CD4-positive, alpha-beta T cell treated with Interleukin-2 at 100 ng/mL for 4 hours (primary cell): ENCODE measurements at regions not wholly inside any gene's neighbourhood (a gene's known extent, or its start where the extent isn't known, plus 50 kb on each side); places are given as distances from the start of the nearest gene placed in this dataset.

ENCODE experiments used
- DNase-seq: peaks from one replicate; pipeline ENCODE4 v3.0.0-alpha.2; 2020; ENCODE audit warnings: low spot score

- no peak for DNase-seq
These were observed 312.4 kb upstream of the RTL1 start for GRCh38 chr14:101215927-101216326.

GRCh38 chr14:101216366-101217079, 313.0 kb upstream of the RTL1 start:
- DNase-seq, result no peak

- DNase-seq, result no peak
These were observed 313.6 kb upstream of the RTL1 start for GRCh38 chr14:101217080-101217463.

- DNase-seq, result no peak
These were observed 314.3 kb upstream of the RTL1 start for GRCh38 chr14:101217616-101218371.

- no peak for DNase-seq
These were observed 316.6 kb upstream of the RTL1 start for GRCh38 chr14:101219896-101220703.

GRCh38 chr14:101220921-101221510, 317.5 kb upstream of the RTL1 start:
- no peak for DNase-seq

- DNase-seq, result no peak
These were observed 318.1 kb upstream of the RTL1 start for GRCh38 chr14:101221549-101222160.

- DNase-seq, result no peak
These were observed 319.0 kb upstream of the RTL1 start for GRCh38 chr14:101222362-101223070.

- no peak for DNase-seq
These were observed 319.6 kb upstream of the RTL1 start for GRCh38 chr14:101223127-101223526.

GRCh38 chr14:101223561-101224162, 320.1 kb upstream of the RTL1 start:
- no peak for DNase-seq

GRCh38 chr14:101224356-101225156, 321.0 kb upstream of the RTL1 start:
- no peak for DNase-seq

- no peak for DNase-seq
These were observed 321.9 kb upstream of the RTL1 start for GRCh38 chr14:101225157-101226152.

- DNase-seq, result no peak
These were observed 322.7 kb upstream of the RTL1 start for GRCh38 chr14:101226265-101226602.

GRCh38 chr14:101226603-101227425, 323.3 kb upstream of the RTL1 start:
- DNase-seq, result no peak

GRCh38 chr14:101227611-101228594, 324.4 kb upstream of the RTL1 start:
- no peak for DNase-seq

- DNase-seq, result no peak
These were observed 325.5 kb upstream of the RTL1 start for GRCh38 chr14:101228949-101229541.
